Activated T-cell treated with anti-CD3 and anti-CD28 coated beads, Interleukin-2, amount 50 U/mL, for 48 hours (primary cell): ENCODE measurements at regions not wholly inside any gene's neighbourhood (a gene's known extent, or its start where the extent isn't known, plus 50 kb on each side); places are given as distances from the start of the nearest gene placed in this dataset.
A peak's percentile ranks its signal among the peaks of the same experiment; 100 is the strongest.
"Not testable (repeated sequence)": the region's sequence is repeated elsewhere in the genome, so short reads cannot be mapped to it uniquely, and the experiment has no call there.

ENCODE experiments used
- DNase-seq, 2 experiments: peaks; one replicate each; pipeline ENCODE4 v3.0.0-alpha.2; 2020

DNA sequence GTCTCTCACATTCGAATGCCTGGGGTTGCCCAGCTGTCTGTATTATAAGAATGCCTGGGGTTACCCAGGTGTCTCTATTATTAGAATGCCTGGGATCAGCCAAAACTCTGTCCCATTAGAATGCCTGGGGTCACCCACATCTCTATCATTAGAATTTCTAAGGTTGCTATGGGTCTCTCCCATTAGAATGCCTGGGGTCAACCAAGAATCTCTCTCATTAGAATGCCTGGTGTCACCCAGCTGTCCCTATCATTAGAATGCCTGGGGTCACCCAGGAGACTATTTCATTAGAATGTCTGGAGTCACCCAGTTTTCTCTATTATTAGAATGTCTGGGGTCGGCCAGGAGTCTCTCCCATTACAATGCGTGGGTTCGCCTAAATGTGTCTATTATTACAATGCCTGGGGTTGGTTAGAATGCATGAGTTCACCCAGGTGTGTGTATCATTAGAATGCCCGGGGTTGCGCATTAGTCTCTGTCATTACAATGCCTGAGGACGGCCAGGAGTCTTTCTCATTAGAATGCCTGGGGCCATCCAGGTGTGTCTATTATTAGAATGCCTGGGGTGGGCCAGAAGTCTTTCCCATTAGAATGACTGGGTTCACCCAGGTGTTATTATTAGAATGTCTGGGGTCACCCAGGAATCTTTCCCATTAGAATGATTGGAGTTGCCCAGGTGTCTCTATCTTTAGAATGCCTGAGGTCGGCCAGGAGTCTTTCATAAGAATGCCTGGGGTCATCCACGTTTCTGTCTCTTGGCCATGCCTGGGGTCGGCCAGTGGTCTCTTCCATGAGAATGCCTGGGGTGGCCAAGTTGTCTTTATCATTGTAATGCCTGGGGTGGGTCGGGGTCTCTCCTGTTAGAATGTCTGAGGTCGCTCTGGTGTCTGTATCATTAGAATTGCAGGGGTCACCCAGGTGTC is 59.6 kb downstream of the RNF187 start:
- DNase-seq = no peak

DNA sequence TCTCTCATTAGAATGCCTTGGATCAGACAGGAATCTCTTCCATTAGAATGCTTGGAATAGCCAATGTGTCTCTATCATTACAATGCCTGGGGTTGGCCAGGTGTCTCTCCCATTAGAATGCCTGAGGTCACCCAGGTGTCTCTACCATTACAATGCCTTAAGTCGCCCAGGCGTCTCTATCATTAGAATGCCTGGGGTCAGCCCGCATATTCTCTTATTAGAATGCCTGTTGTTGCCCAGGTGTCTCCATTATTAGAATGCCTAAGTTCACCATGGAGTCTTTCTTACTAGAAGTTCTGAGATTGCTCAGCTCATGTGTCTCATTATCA is 60.2 kb downstream of the RNF187 start:
- no peak for DNase-seq

GRCh38 chr1:228548788-228549187 is 61.6 kb downstream of the RNF187 start:
- no peak for DNase-seq

DNA sequence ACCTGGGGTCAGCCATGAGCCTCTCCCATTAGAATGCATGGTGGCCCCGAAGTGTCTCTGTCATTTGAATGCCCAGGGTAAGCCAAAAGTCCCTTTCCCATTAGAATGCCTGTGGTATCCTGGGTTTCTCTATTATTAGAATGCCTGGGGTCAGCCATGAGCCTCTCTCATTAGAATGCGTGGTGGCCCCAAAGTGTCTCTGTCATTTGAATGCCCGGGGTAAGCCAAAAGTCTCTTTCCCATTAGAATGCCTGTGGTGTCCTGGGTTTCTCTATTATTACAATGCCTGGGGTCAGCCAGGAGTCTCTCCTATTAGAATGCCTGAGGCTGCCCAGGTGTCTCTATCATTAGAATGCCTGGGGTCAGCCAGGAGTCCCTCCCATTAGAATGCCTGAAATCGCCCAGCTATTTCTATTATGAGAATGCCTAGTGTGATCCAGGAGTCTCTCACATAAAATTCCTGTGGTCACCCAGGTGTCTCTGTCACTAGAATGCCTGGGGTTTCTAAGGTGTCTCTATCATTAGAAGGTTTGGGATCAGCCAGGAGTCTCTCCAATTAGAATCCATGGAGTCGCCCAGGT is 65.5 kb downstream of the RNF187 start:
- DNase-seq = no peak

DNA sequence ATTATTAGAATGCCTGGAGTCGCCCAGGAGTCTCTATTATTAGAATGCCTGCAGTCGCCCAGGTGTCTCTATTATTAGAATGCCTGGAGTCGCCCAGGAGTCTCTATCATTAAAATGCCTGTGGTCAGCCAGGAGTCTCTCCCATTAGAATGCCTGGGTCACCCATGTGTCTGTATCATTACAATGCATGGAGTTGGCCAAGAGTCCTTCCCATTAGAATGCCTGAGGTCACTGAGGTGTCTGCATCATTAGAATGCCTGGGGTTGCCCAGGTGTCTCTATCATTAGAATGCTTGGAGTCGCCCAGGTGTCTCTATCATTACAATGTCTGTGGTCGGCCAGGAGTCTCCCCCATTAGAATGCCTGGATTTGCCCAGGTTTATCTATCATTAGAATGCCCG is 66.9 kb downstream of the RNF187 start:
- no peak for DNase-seq

DNA sequence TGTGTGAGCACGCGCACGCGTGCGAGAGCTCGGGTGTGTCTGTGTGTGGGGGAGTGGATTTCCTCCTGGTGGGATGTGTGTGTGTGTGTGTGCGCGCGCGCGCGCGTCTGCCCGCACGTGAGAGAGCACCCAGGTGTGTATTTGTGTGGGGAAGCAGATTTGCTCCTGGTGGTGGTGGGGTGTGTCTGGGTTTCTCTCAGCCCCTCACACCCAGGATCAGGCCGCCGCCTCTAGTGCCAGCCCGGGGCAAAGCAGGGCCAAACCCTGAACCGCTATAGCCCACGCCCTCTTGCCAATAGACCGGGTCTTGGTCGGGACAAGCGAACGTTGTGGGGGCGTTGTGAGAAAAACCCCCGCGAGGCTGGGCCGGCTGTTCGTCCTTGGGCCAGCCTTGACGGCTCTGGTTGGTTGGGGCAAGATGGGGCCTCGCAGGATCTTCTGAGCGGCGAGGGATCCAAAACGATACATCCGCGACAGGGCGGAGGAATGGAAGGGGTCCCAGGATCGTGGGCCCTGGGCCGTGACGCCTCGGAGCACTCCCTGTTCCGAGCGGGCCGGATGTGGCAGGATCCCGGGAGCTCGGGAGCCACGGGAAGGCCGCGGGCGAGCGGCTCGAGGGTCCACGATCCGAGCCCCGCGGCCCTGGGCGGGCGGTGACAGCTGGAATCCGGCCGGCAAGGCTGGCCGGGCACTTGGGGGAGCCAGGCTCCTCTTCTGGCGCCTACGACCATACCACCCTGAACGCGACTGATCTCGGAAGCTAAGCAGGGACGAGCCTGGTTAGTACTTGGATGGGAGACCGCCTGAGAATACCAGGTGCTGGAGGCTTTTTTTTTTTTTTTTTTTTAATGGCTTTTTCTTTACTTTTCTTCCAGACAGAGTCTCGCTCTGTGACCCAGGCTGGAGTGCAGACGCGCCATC is 68.2 kb downstream of the RNF187 start:
- peak; percentile 36 to 40 for DNase-seq

GRCh38 chr1:228556634-228557430 is 69.7 kb downstream of the RNF187 start:
- not testable (repeated sequence) for DNase-seq
